ENCODE measurements at regions not wholly inside any gene's neighbourhood (a gene's known extent, or its start where the extent isn't known, plus 50 kb on each side); places are given as distances from the start of the nearest gene placed in this dataset.

DNA sequence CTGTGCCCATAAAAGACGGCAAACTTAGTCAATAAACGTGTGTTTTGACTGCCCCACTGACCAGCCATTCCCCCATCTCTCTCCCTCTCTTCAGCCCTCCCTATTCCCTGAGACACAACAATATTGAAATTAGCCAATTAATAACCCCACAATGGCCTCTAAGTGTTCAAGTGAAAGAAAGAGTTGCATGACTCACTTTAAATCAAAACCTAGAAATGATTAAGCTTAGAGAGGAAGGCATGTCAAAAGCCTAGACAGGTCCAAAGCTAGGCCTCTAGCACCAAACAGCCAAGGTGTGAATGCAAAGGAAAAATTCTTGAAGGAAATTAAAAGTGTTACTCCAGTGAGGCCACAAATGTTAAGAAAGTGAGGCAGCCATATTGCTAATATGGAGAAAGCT lies 261.6 kb upstream of the TBX18 start:
- H3K9ac ChIP-seq (ENCODE audit: low read depth, low read length) = no peak overlapping the region
- no peaks in the 10 kb centered on the region for H3K36me3 ChIP-seq (ENCODE audit: control insufficient read depth, insufficient read depth, low read length)
- H3K9me3 ChIP-seq (ENCODE audit: control insufficient read depth, insufficient read depth, low read length) = no peaks in the 10 kb centered on the region
- no peaks in the 10 kb centered on the region for H3K27me3 ChIP-seq (ENCODE audit: control insufficient read depth, insufficient read depth, low read length)
- no peaks in the 10 kb centered on the region for H3K4me1 ChIP-seq (ENCODE audit: control insufficient read depth, insufficient read depth, low read length)
- no peak overlapping the region for H3K4me3 ChIP-seq (ENCODE audit: low read depth, low read length)

DNA sequence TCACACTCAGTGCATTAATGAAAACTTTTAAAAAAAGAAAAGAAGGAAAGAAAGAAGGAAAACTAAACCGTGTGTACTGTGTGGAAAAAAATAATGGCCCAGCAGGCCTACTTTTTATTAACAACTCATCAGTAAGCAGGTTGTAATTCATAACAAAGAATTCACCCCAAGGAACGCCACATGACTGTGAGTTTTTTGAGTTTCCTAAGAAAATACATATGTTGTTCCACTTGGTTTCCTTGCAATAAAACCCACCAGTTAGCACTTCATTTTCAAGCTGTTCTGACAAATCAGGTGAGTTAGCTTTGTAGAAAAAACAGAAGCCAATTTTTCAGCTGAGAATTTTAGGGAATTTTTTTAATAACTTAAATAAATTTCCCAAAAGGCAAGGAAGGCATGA lies 259.3 kb upstream of the TBX18 start:
- Histone ChIP-seq H3K36me3 (ENCODE audit: control insufficient read depth, insufficient read depth, low read length) (no peaks in the 10 kb centered on the region), H3K4me1 (ENCODE audit: control insufficient read depth, insufficient read depth, low read length) (no peaks in the 10 kb centered on the region)

DNA sequence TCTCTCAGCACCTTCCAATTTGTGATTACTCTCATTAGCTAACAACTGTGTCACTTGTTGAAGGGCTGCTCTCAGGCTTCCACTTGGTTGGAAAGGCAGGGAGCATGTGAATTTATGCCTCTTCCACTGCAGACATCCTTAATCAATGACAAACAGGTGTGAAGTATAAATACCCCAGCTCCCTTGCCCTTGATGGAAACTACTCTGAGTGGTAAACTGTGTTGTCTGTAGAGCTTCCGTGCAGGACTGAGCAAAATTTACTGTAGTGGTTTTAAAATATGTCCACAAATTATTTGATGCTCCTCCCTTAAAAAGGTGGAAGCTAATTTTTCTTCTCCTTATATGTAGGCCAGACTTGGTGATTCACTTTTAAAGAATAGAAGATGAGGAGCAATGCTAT lies 253.0 kb upstream of the TBX18 start:
- H3K9ac ChIP-seq (ENCODE audit: low read depth, low read length) = no peak overlapping the region
- H3K36me3 ChIP-seq (ENCODE audit: control insufficient read depth, insufficient read depth, low read length) = no peaks in the 10 kb centered on the region
- peaks cover 2% of the 10 kb centered on the region for H3K4me1 ChIP-seq (ENCODE audit: control insufficient read depth, insufficient read depth, low read length)
- H3K9me3 ChIP-seq (ENCODE audit: control insufficient read depth, insufficient read depth, low read length) = no peaks in the 10 kb centered on the region
- no peak overlapping the region for H3K4me3 ChIP-seq (ENCODE audit: low read depth, low read length)
- no peaks in the 10 kb centered on the region for H3K27me3 ChIP-seq (ENCODE audit: control insufficient read depth, insufficient read depth, low read length)

More for the DNA sequence above, 259.3 kb upstream of the TBX18 start:
- Histone ChIP-seq H3K4me3 (ENCODE audit: low read depth, low read length) (no peak overlapping the region), H3K9ac (ENCODE audit: low read depth, low read length) (no peak overlapping the region), H3K9me3 (ENCODE audit: control insufficient read depth, insufficient read depth, low read length) (no peaks in the 10 kb centered on the region), H3K27me3 (ENCODE audit: control insufficient read depth, insufficient read depth, low read length) (no peaks in the 10 kb centered on the region)

DNA sequence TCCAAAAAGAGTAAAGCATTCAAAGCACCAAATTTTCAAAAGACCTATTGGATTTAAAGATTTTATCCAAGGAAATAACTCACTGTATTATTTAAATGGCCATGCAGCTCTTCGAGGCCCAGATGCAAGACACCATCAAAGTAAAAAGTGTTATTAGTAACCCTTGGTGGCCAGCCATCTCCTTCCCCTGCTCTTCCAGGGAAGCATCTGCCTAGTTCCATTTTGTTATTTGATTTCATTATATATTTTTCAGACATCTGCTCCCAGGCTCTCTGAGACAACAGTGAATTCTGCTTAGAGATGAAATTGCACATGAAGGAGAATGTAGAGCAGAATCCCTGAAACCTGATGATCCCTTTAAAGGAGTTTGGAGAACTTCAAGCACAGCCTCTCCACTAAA lies 252.3 kb upstream of the TBX18 start:
- Histone ChIP-seq H3K27me3 (ENCODE audit: control insufficient read depth, insufficient read depth, low read length) (no peaks in the 10 kb centered on the region), H3K36me3 (ENCODE audit: control insufficient read depth, insufficient read depth, low read length) (no peaks in the 10 kb centered on the region), H3K4me1 (ENCODE audit: control insufficient read depth, insufficient read depth, low read length) (peaks cover 2% of the 10 kb centered on the region), H3K9ac (ENCODE audit: low read depth, low read length) (no peak overlapping the region), H3K9me3 (ENCODE audit: control insufficient read depth, insufficient read depth, low read length) (no peaks in the 10 kb centered on the region), H3K4me3 (ENCODE audit: low read depth, low read length) (no peak overlapping the region)

DNA sequence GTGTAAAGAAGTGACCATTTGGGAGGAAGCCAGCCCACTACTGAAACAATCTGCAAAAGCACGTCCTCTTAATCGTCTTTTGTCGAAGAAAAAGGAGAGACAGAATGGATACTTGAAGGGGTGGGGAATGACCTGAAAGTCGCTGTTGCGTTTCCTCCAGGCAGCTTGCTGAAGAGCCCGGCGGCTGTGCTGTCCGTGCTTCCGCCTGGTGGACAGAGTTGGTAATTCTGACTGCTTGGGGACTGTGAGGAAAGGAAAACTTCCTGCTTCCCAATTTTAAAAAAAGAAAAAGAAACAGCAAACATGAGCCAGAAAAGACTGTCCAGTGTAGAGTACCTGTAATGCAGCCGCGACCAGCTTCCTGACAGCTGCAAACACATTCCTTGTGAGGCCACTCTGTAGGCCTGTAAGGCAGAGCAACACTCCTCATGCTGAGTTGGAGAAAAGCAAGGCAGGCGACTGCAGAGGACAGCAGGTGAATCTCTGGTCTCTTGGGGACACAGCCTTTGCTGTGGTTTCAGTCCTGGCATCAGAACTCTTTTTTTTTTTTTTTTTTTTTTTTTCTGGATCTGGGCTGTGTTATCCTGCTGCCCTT lies 251.1 kb upstream of the TBX18 start:
- H3K4me1 ChIP-seq (ENCODE audit: control insufficient read depth, insufficient read depth, low read length) = peaks cover 2% of the 10 kb centered on the region
- no peaks in the 10 kb centered on the region for H3K36me3 ChIP-seq (ENCODE audit: control insufficient read depth, insufficient read depth, low read length)
- H3K9ac ChIP-seq (ENCODE audit: low read depth, low read length) = no peak overlapping the region
- H3K27me3 ChIP-seq (ENCODE audit: control insufficient read depth, insufficient read depth, low read length) = no peaks in the 10 kb centered on the region
- H3K9me3 ChIP-seq (ENCODE audit: control insufficient read depth, insufficient read depth, low read length) = no peaks in the 10 kb centered on the region
- no peak overlapping the region for H3K4me3 ChIP-seq (ENCODE audit: low read depth, low read length)

DNA sequence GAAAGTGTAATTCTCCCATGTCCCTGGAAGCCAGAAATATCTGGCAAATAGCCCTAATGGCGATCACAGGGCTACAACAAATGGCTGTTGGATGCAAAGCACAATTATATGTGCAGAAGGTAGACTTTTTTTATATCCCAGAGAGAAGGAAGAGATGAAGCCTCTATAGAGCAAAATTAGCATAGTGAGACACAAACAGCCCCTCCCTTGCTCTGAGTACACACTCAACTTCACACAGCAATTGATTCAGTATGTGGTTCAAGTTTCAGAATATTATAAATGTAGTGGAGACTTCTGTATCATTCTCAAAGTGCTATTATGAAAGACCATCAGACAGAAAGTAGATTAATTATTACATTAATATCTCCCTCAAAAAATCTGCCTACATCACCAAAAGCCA lies 246.5 kb upstream of the TBX18 start:
- H3K36me3 ChIP-seq (ENCODE audit: control insufficient read depth, insufficient read depth, low read length) = no peaks in the 10 kb centered on the region
- no peak overlapping the region for H3K9ac ChIP-seq (ENCODE audit: low read depth, low read length)
- peaks cover 6% of the 10 kb centered on the region for H3K4me1 ChIP-seq (ENCODE audit: control insufficient read depth, insufficient read depth, low read length)
- no peak overlapping the region for H3K4me3 ChIP-seq (ENCODE audit: low read depth, low read length)
- H3K9me3 ChIP-seq (ENCODE audit: control insufficient read depth, insufficient read depth, low read length) = no peaks in the 10 kb centered on the region
- no peaks in the 10 kb centered on the region for H3K27me3 ChIP-seq (ENCODE audit: control insufficient read depth, insufficient read depth, low read length)

DNA sequence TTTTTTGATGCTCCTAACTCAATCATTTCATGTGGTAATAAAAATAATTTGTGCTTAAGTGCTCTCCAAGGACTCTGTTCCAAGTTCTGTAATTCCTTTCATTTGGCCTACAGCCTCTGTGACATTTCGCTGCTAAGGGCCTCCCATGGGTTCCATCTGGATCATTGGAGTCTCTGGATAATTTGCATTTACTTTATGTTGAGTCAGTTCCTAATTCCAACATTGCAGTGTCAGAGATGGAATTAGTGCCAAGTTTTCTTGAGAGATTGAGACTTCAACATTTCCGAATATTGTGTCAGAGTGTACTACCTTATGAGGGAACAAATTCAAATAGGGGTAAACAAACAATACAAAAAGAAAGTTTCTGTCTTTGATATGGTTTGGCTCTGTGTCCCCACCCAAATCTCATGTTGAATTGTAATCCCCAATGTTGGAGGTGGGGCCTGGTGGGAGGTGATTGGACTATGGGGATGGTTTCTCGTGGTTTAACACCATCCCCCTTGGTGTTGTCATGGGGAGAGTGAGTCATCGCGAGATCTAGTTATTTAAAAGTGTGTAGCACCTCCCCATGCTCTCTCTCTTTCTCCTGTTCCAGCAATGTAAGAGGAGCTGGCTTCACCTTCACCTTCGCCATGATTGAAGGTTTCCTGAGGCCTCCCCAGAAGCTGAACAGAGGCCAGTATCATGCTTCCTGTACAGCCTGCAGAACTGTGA lies 244.1 kb upstream of the TBX18 start:
- H3K4me3 ChIP-seq (ENCODE audit: low read depth, low read length) = no peak overlapping the region
- no peaks in the 10 kb centered on the region for H3K36me3 ChIP-seq (ENCODE audit: control insufficient read depth, insufficient read depth, low read length)
- no peaks in the 10 kb centered on the region for H3K27me3 ChIP-seq (ENCODE audit: control insufficient read depth, insufficient read depth, low read length)
- H3K4me1 ChIP-seq (ENCODE audit: control insufficient read depth, insufficient read depth, low read length) = peaks cover 9% of the 10 kb centered on the region
- no peaks in the 10 kb centered on the region for H3K9me3 ChIP-seq (ENCODE audit: control insufficient read depth, insufficient read depth, low read length)
- no peak overlapping the region for H3K9ac ChIP-seq (ENCODE audit: low read depth, low read length)

DNA sequence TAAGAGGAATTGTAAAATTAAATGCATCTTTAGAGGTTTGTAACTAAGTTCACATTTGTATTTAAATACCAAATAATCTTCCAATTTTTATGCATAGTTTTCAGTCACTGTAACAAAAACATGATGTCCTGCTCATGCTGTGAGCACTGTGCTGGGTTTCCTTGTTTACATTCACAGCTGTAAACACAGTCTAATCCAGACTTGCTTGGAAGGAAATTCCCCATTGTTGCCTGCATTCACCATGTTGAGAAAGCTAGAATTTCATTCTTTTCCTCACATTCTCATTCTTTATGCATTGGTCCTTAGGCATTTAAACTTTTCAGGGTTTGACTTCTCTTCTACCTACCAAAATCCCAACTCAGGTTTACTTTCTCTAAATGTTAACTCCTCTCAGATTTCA lies 242.0 kb upstream of the TBX18 start:
- H3K4me3 ChIP-seq (ENCODE audit: low read depth, low read length) = no peak overlapping the region
- no peaks in the 10 kb centered on the region for H3K36me3 ChIP-seq (ENCODE audit: control insufficient read depth, insufficient read depth, low read length)
- H3K27me3 ChIP-seq (ENCODE audit: control insufficient read depth, insufficient read depth, low read length) = no peaks in the 10 kb centered on the region
- H3K4me1 ChIP-seq (ENCODE audit: control insufficient read depth, insufficient read depth, low read length) = peaks cover 9% of the 10 kb centered on the region
- H3K9ac ChIP-seq (ENCODE audit: low read depth, low read length) = no peak overlapping the region
- no peaks in the 10 kb centered on the region for H3K9me3 ChIP-seq (ENCODE audit: control insufficient read depth, insufficient read depth, low read length)

DNA sequence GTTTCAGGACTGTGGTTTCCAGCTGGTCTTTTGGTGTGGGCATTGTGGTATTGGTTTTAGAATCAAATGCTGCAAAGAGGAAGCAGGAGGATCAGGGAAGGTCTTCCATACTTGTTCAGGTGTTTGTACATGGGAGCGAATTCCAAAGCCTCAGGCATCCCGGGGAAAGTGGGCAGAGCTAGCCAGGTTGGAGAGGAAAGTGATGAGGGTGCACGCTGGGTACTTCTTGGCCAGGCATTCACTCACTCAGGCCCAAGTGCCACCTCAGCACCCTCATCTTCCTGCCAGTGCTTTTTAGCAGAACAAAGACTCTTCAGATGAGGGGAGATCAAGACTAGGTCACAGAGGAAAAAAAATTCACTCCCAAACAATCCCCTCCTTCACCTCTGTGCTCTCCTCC lies 241.1 kb upstream of the TBX18 start:
- Histone ChIP-seq H3K4me3 (ENCODE audit: low read depth, low read length) (no peak overlapping the region), H3K9me3 (ENCODE audit: control insufficient read depth, insufficient read depth, low read length) (no peaks in the 10 kb centered on the region), H3K4me1 (ENCODE audit: control insufficient read depth, insufficient read depth, low read length) (peaks cover 9% of the 10 kb centered on the region), H3K9ac (ENCODE audit: low read depth, low read length) (no peak overlapping the region), H3K27me3 (ENCODE audit: control insufficient read depth, insufficient read depth, low read length) (no peaks in the 10 kb centered on the region), H3K36me3 (ENCODE audit: control insufficient read depth, insufficient read depth, low read length) (no peaks in the 10 kb centered on the region)

DNA sequence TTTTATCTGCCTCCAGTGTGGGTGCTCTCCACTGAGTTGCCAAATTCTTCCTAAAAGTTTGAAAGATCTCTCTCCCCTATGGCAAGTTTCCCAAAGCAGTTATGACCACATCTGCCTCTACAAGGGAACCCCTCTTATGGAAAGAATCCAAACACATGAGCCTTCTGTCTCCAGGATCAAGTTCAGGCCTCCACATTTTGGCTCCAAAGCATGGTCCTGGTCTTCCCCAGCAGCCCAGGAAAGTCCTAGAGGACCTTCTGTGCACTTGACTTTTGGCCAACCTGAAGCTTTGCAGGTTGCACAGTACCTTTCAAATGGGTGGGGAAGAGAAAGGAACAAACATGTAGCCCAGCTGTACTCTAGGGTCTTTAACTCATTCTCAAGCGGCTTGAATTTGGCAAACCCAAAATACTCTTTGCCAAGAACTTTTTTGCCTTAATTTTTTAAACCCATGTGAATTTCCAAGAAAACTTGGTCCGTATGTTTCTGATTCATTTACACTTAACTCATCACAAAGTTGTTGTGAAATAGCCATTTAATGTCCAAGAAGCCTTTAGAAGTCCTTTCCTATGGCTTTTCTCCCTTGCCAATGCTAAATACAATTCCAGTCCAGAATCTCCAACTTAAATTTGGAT lies 240.1 kb upstream of the TBX18 start:
- Histone ChIP-seq H3K4me1 (ENCODE audit: control insufficient read depth, insufficient read depth, low read length) (peaks cover 9% of the 10 kb centered on the region), H3K27me3 (ENCODE audit: control insufficient read depth, insufficient read depth, low read length) (no peaks in the 10 kb centered on the region), H3K36me3 (ENCODE audit: control insufficient read depth, insufficient read depth, low read length) (no peaks in the 10 kb centered on the region), H3K4me3 (ENCODE audit: low read depth, low read length) (no peak overlapping the region), H3K9ac (ENCODE audit: low read depth, low read length) (no peak overlapping the region), H3K9me3 (ENCODE audit: control insufficient read depth, insufficient read depth, low read length) (no peaks in the 10 kb centered on the region)

DNA sequence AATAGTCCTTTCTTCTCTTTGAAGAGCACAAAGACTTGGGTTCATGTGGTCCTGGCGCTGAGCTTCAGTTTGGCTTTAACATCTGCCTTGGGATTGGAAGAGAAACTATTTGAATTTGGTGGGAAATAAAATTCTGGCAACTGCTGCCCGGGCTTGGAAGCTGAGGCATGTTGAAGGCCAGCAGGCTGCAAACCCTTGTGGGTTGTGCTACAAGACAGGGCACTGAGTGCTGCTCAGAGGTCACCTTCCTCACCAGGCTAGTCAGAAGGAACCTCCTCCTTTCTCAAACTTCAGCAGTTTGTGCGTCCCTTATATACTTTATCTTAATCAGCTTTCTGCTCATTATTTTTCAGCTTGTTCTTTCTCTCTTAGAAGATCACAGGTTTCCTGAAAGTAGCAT lies 238.4 kb upstream of the TBX18 start:
- H3K4me3 ChIP-seq (ENCODE audit: low read depth, low read length) = no peak overlapping the region
- H3K36me3 ChIP-seq (ENCODE audit: control insufficient read depth, insufficient read depth, low read length) = no peaks in the 10 kb centered on the region
- no peak overlapping the region for H3K9ac ChIP-seq (ENCODE audit: low read depth, low read length)
- H3K27me3 ChIP-seq (ENCODE audit: control insufficient read depth, insufficient read depth, low read length) = no peaks in the 10 kb centered on the region
- no peaks in the 10 kb centered on the region for H3K9me3 ChIP-seq (ENCODE audit: control insufficient read depth, insufficient read depth, low read length)
- peaks cover 9% of the 10 kb centered on the region for H3K4me1 ChIP-seq (ENCODE audit: control insufficient read depth, insufficient read depth, low read length)

DNA sequence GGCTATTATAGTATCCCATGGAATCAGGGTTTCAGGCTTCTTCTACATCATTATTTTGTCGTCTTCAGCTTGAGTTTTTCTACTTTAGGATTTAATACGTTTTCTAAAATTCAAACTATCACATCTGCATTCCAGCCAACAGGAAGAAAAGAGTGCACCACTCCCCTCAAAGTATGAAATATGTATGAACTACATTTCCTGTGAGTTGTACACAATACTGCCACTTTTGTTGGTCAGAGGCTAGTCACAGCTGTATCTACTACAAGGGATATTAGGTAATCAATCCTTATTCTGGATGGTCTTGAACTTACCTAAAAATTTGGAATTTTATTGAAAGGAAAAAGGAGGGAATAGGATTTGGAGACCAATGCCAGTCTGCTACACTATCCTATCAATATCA lies 235.6 kb upstream of the TBX18 start:
- Histone ChIP-seq H3K36me3 (ENCODE audit: control insufficient read depth, insufficient read depth, low read length) (no peaks in the 10 kb centered on the region), H3K27me3 (ENCODE audit: control insufficient read depth, insufficient read depth, low read length) (no peaks in the 10 kb centered on the region), H3K4me3 (ENCODE audit: low read depth, low read length) (no peak overlapping the region), H3K9me3 (ENCODE audit: control insufficient read depth, insufficient read depth, low read length) (no peaks in the 10 kb centered on the region), H3K9ac (ENCODE audit: low read depth, low read length) (no peak overlapping the region), H3K4me1 (ENCODE audit: control insufficient read depth, insufficient read depth, low read length) (no peaks in the 10 kb centered on the region)

Data from iPS-15b (cell line).